GM18502 (cell line): ENCODE measurements at regions not wholly inside any gene's neighbourhood (a gene's known extent, or its start where the extent isn't known, plus 50 kb on each side); places are given as distances from the start of the nearest gene placed in this dataset.

Experiments used
- ATAC-seq: cut with Tn5 transposase; IDR thresholded peaks from one replicate; pipeline ENCODE4 v1.9.1; 2021; ENCODE audit warnings: mild to moderate bottlenecking; ENCODE audit not compliant: unreplicated experiment, poor library complexity

DNA sequence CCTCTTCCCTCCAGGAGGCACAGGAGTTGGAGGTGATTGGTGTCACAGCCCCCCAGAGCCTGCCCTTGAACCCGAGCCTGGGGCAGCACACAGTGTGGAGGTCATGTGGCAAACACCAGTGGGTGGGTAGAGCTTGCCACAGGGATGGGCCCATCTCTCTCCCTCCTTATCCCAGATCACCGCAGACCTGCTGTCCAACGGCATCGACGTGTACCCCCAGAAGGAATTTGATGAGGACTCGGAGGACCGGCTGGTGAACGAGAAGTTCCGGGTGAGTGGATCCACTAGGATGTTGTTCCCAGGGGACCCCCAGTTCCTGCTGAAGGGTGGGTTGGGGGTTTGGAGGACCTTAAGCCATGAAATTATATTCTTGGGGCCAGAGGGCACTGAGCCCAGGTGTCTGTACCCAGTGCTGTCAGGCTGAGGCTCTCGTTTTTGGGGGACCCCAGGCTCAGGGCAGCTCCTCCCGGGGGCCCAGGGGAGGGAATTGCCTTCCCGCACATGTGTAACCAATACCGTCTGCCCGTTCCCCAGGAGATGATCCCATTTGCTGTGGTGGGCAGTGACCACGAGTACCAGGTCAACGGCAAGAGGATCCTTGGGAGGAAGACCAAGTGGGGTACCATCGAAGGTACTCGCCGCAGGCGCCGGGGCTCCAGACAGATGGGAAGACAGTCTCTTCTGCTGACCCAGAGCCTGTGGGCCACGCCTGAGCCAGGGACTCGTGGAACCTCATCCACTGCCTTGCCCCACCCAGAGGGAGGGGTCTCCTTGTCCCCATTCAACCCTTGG, 351.9 kb downstream of the SEC14L1 start:
- no peak for ATAC-seq

DNA sequence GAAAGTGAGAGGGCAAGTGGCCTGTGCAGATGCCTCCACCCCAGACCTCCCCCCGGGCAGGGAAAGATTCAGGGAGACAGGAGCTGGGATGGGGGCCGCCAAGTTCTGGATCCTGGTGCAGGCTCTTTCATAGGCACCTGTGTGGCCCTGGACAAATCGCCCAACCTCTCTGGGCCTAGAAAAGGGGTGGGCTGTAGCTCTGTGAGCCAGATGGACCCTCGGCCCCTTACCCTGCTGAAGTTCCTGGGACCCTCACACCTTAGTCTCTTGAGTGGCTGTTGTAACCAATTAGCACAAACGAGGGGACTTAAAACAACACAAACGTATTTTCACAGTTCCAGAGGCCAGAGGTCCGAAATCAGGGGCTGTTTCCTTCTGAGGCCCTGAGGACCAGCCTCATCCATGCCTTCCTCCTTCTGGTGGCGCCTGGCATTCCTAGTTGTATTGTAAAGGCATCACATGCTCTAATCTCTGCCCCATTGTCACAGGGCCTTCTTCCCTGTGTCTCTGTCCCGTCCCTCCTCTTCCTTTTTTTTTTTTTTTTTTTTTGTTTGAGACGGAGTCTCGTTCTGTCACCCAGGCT, 352.6 kb downstream of the SEC14L1 start:
- no peak for ATAC-seq

DNA sequence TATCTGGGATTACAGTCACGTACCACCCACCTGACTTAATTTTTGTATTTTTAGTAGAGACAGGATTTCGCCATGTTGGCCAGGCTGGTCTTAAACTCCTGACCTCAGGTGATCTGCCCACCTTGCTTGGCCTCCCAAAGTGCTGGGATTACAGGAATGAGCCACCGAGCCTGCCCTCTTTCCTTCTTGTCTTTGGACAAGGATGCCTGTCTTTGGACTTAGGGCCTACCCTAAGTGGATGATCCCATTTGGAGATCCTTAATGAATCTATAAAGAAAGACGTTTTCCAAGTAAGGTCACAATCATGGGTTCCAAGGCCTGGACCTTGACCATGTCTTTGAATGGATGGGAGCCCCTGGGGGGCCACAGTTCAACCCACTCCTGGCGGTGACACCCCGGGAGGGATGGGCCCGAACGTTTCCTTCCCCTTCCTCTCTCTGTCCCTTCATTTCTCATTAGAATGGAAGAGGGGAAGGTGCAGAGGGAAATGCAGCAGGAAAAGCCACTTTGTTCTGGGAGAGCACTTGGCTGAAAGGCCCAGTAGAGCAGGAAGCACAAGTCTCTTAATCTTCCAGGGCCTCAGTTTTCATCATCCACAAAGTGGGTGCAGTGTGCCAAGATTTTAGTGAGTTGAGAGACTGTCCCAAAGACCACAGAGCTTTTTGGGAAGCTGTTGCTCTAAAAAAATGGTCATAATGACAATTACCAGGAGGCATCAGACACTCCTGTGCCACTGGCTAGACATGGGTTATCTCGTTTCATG, 353.3 kb downstream of the SEC14L1 start:
- no peak for ATAC-seq

DNA sequence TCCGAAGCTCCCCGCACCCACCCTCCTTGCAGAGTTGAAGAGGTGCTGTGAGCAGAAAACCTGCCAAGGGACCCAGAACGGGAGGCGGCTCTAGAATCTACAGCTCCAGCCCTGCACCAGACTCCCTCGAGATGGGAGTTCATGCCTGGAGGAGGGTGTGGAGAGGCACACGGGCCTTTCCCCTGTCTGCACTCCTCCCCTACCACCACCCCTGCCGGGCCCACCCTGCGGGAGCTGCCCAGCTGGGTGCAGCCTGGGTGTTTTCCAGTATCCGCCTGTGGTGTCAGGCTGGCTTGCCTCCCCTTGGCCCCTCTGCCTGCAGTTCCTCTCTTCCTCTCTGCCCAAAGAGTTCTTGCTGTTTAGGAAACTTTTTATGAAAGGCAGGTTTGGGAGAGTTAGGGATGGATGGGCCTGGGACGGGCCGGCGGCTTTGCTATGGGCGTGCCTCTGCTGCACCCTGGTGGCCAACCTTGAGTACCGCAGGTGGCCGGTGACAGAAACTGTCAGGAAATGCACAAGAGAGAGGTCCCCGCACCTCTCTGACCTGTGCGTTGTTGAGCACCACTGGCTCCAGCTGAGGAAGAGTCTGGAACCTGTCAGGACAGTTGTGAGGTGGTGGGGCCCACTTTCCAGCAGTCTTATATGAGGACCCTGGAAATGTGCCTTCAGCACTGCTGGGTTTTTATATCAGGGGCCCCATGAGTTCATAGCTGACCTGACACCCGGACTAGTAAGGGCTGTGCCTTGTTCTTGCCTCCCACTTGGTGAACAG, 354.1 kb downstream of the SEC14L1 start:
- ATAC-seq: no peak

DNA sequence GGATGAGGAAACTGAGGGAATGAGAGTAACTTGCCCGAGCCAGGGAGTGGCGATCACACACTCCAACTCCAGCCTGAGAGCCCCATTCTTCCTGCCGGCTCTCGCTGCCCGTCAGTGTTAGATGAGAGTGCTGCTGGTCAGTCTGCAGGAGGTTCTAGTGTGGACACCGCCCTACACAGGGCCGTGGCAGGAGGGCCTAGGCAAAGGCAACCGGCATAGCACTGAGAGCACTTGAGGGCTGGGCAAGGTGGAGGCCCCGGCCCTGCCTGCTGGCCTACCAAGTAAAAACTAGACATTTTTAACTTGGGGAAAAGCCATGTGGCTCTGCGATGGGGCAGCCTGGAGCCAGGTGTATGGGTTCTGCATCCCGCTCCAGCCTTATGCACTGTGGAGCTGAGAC, 354.8 kb downstream of the SEC14L1 start:
- no peak for ATAC-seq

DNA sequence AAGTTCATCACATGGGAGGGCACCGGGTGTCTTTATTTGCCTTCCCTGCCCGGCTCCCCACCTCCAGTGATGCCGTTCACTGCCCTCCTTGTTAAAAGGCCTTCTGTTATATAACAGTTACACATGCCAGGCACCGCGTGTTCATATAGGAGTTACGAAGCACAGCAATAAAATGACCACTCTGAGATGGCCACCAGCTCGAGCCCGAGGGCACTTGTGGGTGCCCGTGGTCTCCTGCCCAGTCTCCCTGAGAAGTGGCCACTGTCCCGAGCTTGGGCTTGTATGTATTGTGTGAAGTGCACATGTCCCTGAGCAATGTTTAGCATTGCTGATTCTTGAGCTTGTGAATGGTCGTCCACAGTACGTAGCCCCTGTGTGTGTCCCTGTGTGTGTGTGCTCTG, 355.6 kb downstream of the SEC14L1 start:
- ATAC-seq: no peak

DNA sequence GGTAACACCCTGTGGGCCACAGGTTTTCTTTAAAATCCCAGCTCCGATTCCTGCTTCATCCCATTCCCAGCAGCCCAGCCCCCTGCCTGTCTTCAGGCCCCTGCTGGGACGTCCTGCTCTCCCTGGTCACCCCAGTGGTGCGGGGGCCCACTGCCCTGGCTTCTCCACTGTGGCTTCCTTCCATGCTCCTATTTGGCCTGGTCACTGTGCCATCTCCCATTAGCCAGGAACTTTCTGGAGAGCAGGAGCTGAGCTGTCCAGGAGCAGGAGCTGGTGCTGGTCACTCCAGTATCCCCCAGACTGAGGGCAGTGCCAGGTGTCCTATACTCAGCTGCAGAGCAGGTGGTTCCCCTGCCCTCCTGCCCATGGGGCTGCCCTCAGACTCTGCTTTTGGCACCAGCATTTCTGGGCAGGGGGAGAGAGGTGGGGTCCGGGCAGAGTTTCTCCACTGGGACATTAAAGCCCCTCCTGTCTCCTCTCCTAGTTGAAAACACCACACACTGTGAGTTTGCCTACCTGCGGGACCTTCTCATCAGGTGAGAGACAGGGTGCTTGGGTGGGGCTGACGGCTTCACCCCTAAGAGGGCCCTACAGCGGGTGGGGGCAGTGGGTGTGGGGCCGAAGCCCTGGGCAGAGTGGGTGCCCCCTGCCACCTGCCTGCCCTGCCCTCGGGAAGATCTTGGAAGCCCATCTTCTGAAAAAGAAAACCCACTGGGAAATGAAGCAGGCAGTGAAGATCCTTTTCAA, 356.2 kb downstream of the SEC14L1 start:
- no peak for ATAC-seq

DNA sequence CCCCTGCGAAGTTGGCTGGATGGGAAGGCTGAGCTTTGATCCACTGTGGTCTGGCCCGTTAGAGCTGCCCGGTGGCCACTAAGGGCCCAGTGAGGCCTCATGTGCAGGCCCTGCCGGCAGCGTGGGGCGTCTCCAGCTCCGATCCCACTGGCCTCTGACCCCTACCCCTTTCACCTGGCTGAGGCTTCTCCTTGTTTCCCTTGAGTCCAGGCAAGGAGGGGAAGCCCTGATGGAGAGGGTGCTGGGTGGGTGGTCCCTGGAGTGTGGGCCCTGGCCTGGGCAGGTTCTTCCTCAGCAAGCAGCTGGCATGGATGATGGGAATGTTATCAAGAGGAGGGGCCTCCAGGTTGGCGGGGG, 356.8 kb downstream of the SEC14L1 start:
- no peak for ATAC-seq

DNA sequence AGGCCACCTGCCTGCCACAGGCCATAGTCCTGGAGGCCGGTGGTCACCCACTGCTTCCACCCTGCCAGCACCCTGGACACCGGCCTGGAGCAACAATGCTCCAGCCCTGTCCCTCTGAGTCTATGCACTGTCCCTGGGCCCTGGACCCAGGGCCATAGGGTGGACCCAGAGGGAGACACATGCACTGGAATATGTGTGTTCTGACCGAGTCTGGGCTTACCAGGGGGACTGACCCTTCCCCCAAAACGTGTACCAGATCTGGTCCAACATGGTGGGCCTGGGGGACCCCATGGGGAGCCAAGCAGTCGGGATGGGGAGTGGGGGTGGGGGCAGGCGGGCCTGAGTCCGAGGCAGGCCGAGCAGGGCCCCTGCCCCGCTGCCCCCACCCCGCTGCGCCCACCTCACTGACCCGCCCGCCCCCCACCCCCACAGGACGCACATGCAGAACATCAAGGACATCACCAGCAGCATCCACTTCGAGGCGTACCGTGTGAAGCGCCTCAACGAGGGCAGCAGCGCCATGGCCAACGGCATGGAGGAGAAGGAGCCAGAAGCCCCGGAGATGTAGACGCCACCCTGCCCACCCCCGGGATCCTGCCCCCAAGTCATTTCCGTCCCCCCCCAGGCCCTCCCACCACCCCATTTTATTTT, 357.4 kb downstream of the SEC14L1 start:
- ATAC-seq: no peak

DNA sequence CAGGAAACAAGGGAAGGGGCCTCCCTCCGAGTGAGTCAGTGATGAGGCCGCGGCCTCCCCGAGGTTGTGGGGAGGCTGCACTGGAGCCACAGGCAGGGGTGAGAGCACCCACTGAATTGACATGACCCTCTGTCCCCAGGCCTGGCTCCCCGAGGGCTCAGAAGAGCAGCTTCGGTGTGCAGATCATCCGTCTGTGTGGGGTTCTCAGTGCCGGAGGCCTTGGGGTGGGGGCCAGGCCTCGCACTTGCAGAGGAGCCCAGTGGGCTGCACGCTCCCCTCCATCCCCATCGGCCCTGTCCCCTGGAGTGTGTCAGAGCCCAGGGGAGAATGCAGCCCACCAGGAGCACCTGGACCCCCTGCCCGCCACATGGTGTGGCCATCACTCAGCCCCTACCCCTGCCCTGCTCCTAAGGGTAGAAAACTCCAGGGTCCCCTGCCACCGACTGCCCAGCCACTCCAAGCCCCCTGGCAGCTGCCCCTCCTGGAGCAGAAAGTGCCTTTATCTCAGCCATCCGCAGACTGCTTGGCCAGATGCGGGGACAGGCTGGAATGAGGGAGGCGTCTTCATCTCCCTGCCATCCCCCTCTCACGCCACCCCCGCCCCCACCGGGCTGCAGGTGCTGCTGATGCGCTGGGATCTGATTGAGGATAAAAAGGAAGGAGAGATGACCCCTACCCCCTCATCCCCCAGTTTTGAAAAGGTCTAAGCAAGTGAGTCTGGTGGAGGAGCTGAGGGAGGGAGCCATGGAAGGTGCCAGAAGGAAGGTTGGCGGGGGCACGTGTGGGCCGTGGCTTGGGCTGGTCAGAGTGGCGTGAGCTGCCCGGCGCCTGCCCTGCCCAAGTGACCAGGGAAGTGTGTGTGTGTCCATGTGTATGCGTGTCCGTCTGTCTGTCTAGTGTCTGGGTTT, 358.3 kb downstream of the SEC14L1 start:
- no peak for ATAC-seq

DNA sequence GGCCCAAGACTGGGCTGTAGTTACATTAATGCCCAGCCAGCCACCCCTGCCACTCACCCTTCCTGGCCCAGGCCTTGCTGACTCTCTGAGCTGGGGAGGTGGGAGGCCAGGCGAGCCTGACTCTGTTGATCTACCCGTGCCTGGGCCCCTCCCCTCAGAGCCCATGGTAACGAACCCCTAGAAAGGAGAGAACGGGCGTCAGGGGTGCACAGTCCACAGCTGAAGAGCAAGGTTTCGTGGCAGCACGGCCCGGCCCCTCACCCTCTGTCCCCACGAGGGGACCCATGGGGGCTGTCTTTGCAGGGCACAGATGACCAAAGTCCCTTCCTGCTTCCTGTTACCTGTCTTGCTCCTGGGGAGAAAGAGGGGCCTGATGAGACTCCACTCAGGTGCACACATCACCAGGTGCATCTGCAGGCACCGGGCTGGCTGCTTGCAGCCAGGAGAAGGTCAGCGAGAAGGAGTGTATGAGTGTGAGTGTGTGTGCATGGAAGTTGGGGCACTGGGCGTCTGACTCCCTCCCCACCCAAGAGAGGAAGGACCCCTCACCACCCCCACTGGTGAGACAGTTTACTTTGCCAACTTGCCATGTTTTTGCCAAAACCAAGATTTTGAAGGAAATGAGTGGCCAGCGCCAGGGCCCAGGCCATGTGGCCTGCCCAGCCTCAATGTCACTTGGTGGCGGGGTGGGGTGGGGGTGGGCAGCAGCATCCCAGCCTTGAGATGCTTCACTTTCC, 359.1 kb downstream of the SEC14L1 start:
- ATAC-seq: no peak

DNA sequence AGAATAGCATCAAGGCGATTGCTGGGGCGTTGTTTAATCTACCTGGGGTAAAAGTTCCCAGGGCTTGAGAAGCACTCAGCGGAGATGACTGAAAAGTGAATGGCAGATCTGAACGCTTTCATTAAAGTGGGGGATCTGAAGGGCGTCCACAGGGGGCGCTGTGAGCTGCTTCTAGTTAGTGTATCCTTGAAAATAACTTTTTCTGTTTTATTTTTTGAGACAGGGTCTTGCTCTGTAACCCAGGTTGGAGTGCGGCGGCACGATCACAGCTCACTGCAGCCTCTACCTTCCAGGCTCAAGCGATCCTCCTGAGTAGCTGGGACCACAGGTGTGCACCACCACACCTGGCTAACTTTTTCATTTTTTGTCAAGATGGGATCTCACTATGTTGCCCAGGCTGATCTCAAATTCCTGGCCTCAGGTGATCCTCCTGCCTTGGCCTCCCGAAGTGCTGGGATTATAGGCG, 360.4 kb downstream of the SEC14L1 start:
- no peak for ATAC-seq

DNA sequence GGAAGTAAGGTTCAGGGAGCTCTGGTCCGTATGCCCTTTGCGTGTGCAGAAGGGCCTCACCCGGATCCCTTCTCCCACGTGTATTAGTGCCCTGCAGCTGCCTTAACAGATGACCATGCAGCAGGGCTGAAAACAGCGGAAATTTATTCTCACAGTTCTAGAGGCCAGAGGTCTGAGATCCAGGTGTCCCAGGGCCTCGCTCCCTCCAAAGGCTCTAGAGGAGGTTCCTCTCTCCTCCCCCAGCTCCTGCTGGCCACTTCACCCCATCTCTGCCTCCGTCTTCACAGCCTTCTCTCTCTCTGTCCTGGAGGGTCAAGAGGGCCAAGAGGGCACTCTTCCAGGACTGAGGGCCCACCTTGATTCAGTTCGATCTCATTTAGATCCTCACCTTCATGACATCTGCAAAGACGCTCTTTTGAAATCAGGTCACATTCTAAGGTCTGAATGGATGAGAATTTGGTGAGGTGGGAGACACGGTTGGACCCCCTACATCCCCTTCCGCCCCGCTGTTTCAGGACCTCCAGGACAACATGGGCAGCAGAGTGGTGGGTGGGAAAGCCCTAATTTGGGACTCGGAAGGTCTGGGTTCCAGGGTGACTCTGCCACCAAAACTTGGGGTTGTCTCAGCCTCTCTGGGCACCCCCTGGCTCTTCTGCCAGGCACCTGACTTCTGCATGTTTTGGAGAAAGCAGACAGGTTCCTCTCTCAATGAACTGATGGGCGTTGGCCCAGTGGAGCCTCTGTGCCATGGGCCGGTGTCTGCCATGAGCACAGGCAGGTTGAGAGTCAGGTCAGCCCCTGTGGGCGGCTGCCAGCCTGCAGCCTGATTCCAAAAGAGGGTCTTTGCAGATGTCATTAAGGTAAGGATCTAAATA, 361.2 kb downstream of the SEC14L1 start:
- no peak for ATAC-seq

DNA sequence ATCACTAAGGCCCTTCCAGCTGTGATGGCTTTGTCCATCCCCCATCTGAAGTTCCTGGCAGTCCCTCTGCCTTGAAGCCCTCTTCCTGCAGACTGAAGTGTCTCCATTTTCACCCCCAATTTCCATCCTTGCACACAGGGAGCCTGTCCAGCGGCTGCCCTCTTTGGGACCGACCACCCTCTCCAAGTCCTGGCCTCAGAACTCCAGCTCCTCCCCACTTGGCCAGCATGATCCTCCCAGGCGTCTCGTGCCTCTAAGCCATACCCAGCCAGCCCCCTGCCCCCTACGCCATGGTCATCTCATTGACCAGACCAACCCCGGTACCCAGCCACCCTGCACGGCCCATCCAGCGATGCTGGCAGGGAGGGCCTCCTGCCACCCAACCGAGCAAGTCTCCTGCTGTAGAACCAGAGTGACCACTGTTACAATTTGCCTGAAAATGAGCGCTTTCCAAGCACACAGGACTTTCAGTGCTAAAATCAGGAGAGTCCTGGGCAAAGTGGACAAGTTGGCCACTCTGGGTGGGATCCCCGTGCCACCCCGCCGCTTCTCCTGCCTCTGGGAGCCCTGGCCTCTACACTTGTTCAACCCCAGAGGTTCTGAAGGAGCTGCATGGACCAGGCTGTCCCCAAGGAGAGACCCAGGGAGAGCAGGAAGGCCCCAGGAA, 362.0 kb downstream of the SEC14L1 start:
- no peak for ATAC-seq

DNA sequence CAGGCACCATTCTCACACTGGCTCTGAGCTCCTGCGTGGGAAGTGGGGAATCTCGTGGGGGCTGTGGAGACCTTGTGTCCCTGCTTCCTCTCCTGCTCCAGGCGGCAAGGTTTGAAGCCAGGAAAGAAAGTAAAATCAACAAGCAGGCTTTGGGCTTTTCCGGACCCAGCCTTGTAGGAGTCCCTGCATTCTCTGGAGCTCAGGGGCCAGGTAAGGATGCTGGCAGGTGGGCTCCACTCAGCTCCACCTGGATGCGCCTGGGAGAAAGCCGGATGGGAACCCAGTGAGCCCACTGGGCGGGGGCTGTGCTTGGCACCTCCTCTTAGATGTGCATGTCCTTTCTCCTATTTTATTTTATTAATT, 362.5 kb downstream of the SEC14L1 start:
- no peak for ATAC-seq

DNA sequence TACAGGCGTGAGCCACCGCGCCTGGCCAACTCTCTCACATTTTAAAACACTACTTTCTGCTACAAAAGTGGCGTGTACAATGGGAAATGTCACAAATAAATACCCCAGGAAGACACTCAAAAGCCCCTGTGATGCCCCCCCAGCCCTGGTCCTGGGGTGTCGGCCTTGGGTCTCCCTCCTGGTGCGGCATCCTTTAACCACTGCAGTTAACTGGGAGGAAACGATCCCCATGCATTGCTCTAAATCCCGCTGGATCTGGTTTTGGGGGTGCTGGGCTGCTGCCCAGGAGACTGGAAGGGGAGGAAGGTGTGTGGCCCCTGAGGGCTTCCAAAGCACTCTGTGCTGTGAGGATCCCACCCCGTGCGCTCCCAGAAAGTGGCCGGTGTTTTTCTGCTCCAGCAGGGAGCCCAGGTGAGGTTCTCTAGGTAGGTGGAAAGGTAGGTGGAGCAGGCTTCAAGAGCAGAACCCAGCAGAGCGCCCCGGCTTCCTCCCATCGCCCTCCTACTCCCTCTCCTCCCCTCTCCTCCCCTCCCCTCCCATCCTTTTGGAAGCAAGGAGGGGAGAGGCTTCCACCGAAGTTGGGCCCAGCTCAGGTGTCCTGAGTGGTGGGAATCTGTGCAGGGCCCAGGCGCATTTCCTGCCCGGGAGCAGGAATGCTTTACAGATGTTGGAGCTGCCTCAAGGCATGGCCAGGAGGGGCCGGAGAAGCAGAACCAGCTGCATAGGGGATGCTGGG, 363.3 kb downstream of the SEC14L1 start:
- ATAC-seq: no peak
